WERI-Rb-1 (cell line): ENCODE measurements at regions not wholly inside any gene's neighbourhood (a gene's known extent, or its start where the extent isn't known, plus 50 kb on each side); places are given as distances from the start of the nearest gene placed in this dataset.

Experiments used
- DNase-seq: peaks from one replicate; pipeline ENCODE4 v3.0.0-alpha.2; 2020
- H3K27ac ChIP-seq: fragments of 250-450 bp; sonication (Bioruptor Pico); 2 replicates; pipeline ENCODE4 v1.5.1; 2020; ENCODE audit warnings: mild to moderate bottlenecking, moderate library complexity
- H3K27me3 ChIP-seq: fragments of 250-450 bp; sonication (Bioruptor Pico); 2 replicates; pipeline ENCODE4 v1.5.1; 2021; ENCODE audit warnings: mild to moderate bottlenecking, low read depth, moderate library complexity; ENCODE audit not compliant: insufficient read depth, severe bottlenecking
- H3K36me3 ChIP-seq: fragments of 250-450 bp; sonication (Bioruptor Pico); 2 replicates; pipeline ENCODE4 v1.5.1; 2020; ENCODE audit warnings: mild to moderate bottlenecking, moderate library complexity
- H3K4me3 ChIP-seq: 2 replicates; pipeline ENCODE4 v1.5.1; 2011; ENCODE audit warnings: low read depth, mild to moderate bottlenecking, control low read depth, low read length
- H3K9me3 ChIP-seq: fragments of 250-450 bp; sonication (Bioruptor Pico); 2 replicates; pipeline ENCODE4 v1.5.1; 2021; ENCODE audit warnings: mild to moderate bottlenecking, moderate library complexity; ENCODE audit not compliant: severe bottlenecking
- TF ChIP-seq, protein P1 (sequence below): IDR thresholded peaks from 2 replicates; pipeline ENCODE4 v1.5.1; 2011; ENCODE audit warnings: low read depth, mild to moderate bottlenecking, control low read depth, inconsistent platforms, low read length

DNA sequence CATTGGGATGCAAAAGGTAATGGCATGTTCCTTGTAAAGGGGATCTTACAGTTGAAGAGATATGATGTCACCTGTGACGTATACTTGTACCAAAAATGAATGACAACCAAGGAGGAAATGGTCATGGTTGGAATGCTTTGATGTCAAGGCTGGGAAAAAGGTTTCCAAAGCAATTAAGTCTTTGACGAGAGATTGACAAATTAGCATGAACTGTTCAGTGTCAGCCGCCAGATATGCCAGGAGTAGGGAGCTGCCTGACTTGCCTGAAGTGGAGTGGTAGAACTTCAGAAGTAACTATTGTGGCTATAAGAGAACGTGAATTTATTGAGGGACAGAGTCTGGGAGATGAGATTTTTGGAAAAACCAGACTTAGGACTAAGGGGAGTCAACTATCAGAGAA, 88.1 kb downstream of the SEPTIN7 start:
- no peak overlapping the region for H3K27ac ChIP-seq
- no peak for DNase-seq
- no peaks in the 10 kb centered on the region; the same call in 1 of the 2 replicates for H3K36me3 ChIP-seq
- TF ChIP-seq, protein P1, sequence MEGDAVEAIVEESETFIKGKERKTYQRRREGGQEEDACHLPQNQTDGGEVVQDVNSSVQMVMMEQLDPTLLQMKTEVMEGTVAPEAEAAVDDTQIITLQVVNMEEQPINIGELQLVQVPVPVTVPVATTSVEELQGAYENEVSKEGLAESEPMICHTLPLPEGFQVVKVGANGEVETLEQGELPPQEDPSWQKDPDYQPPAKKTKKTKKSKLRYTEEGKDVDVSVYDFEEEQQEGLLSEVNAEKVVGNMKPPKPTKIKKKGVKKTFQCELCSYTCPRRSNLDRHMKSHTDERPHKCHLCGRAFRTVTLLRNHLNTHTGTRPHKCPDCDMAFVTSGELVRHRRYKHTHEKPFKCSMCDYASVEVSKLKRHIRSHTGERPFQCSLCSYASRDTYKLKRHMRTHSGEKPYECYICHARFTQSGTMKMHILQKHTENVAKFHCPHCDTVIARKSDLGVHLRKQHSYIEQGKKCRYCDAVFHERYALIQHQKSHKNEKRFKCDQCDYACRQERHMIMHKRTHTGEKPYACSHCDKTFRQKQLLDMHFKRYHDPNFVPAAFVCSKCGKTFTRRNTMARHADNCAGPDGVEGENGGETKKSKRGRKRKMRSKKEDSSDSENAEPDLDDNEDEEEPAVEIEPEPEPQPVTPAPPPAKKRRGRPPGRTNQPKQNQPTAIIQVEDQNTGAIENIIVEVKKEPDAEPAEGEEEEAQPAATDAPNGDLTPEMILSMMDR = no peak
- no peak overlapping the region for H3K4me3 ChIP-seq
- H3K9me3 ChIP-seq = no peaks in the 10 kb centered on the region
- no peaks in the 10 kb centered on the region for H3K27me3 ChIP-seq

DNA sequence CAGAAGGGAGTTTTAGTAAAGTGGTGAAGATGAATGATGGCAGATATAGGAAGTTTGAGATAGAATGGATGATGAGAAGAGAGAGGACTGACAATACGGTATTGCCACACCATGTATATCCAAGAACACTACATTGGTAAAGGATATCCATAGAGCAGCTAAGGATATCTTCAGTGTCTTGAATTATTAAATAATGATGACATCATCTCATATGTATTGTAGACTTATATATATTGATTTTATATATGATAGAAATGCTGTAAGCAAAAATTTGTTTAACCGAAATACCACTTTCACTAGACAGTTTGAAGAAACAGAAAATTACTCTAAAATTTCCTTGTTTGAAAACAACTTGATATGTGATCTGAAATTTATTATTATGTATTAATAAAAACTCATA, 89.0 kb downstream of the SEPTIN7 start:
- no peak overlapping the region for H3K4me3 ChIP-seq
- TF ChIP-seq, protein P1 = no peak
- H3K9me3 ChIP-seq = no peaks in the 10 kb centered on the region
- H3K27ac ChIP-seq = no peak overlapping the region
- H3K36me3 ChIP-seq = no peaks in the 10 kb centered on the region; the same call in 1 of the 2 replicates
- no peaks in the 10 kb centered on the region for H3K27me3 ChIP-seq
- DNase-seq = no peak

DNA sequence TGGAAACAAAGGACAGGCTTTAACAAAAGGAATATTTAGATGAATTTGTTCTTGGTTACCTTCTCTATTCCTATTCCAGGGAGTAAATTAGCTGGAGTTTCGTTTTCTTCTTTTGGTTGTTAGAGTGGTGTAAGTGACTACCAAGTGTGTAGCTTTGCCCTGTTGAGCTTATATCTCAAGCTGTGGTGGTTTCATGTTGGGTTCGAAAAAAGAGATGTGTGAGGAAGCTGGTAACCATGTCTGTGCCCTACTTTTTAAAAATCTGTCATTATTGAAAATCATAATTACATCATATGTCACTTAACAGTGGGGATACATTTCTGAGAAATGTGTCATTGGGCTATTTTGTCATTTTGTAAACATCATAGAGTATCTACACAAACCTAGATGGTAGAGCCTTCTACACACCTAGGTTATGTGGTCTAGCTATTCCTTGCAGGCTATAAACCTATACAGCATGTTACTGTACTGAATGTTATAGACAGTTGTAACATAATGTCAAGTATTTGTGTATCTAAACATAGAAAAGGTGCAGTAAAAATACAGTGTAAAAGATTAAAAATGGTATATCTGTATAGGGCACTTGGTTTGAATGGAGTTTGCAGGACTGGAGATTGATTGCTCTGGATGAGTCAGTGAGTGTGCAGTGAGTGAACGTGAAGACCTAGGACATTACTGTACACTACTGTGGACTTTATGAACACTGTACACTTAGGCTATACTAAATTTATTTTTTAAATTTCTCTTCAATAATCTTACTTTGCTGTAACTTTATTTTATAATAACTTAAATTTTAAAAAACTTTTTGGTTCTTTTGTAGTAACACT, 90.4 kb downstream of the SEPTIN7 start:
- TF ChIP-seq, protein P1 = no peak
- no peaks in the 10 kb centered on the region for H3K27me3 ChIP-seq
- H3K9me3 ChIP-seq = no peaks in the 10 kb centered on the region
- no peaks in the 10 kb centered on the region for H3K36me3 ChIP-seq
- no peak overlapping the region for H3K4me3 ChIP-seq
- DNase-seq = no peak
- no peak overlapping the region for H3K27ac ChIP-seq

DNA sequence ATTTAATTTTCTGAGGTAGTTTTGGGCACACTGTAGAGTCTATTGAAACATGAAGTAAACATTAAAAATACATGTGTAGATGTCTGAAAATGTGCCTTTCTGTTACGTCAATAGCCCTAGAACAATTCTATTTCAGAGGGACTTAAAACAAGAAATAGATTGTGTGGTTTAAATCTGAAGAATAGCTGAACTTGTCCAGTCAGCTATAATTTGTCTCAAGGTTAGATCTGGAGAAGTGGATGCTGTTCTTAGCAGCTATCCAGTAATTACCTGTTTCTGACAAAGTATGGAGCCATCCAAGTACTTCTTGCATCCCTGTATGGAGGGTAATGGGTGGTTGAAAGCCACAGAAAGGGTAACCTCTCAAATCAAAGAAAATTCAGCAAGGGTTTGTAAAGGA, 92.8 kb downstream of the SEPTIN7 start:
- TF ChIP-seq, protein P1 = no peak

DNA sequence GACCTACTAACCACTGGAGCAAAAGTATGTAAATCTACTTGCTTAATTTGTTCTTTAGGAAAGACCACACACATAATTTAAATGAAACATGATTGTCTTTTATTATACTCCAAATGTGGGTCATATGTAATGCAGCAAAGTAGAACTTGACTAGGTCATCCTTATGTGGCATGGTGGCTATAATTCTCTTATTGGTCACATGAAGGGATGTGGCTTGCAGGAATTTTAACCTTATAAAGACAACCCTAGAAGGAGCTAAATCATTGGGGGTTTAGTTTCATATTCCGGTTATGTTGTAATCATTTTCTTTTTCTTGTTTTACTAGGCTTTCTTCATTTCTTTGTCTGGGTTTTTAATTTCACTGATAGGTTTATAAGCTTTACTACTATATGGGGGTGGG, 93.9 kb downstream of the SEPTIN7 start:
- TF ChIP-seq, protein P1 = no peak
- H3K36me3 ChIP-seq = peaks cover 9% of the 10 kb centered on the region
- DNase-seq = no peak
- H3K27me3 ChIP-seq = no peaks in the 10 kb centered on the region
- no peak overlapping the region for H3K27ac ChIP-seq
- H3K4me3 ChIP-seq = no peak overlapping the region
- H3K9me3 ChIP-seq = no peaks in the 10 kb centered on the region

More for the DNA sequence above, 92.8 kb downstream of the SEPTIN7 start:
- Histone ChIP-seq H3K27ac (no peak overlapping the region), H3K9me3 (no peaks in the 10 kb centered on the region), H3K4me3 (no peak overlapping the region), H3K36me3 (peaks cover 4% of the 10 kb centered on the region; the same call in 1 of the 2 replicates), H3K27me3 (no peaks in the 10 kb centered on the region)
- no peak for DNase-seq
